Stomach (tissue), 8 donors: ENCODE measurements at regions not wholly inside any gene's neighbourhood (a gene's known extent, or its start where the extent isn't known, plus 50 kb on each side); places are given as distances from the start of the nearest gene placed in this dataset.

Source experiments
- DNase-seq, 2 donors: peaks; one replicate each; pipeline versions ENCODE4 v3.0.0 to v3.0.0-alpha.2; 2013 to 2019
- H3K27ac ChIP-seq, 5 donors: fragments of 200-600 bp in 4 of 5; sonication (generic) in 4 of 5; one replicate each; pipeline ENCODE4 v1.5.1; 2013 to 2019; ENCODE audit warnings: mild to moderate bottlenecking in 1 of 5, moderate library complexity in 1 of 5
- H3K27me3 ChIP-seq, 3 donors: fragments of 200-600 bp; sonication (generic); one replicate each; pipeline ENCODE4 v1.5.1; 2017 to 2019; ENCODE audit warnings: mixed run types in 1 of 3
- H3K36me3 ChIP-seq, 4 donors: fragments of 200-600 bp; sonication (generic); 1 replicate in 3 of 4; 2 replicates in 1 of 4; pipeline ENCODE4 v1.5.1; 2016 to 2019
- H3K4me1 ChIP-seq, 4 donors: fragments of 200-600 bp; sonication (generic); one replicate each; pipeline ENCODE4 v1.5.1; 2016 to 2019
- H3K4me3 ChIP-seq, 4 donors: fragments of 200-600 bp; sonication (generic) in 3 of 4; one replicate each; pipeline ENCODE4 v1.5.1; 2016 to 2019; ENCODE audit warnings: mild to moderate bottlenecking in 1 of 4
- H3K9me3 ChIP-seq, 4 donors: fragments of 200-600 bp; sonication (generic); one replicate each; pipeline ENCODE4 v1.5.1; 2016 to 2019
- EP300 ChIP-seq: sonication (generic); formaldehyde crosslinking; IDR thresholded peaks from one replicate; pipeline ENCODE4 v1.6.1; 2017; ENCODE audit warnings: antibody characterized with exemption
- POLR2A ChIP-seq, 4 donors: fragments of 450-650 bp; IDR thresholded peaks; one replicate each; pipeline ENCODE4 v1.6.1; 2016; ENCODE audit warnings: antibody characterized with exemption in 4 of 4, control low read depth in 2 of 4, mild to moderate bottlenecking in 1 of 4, moderate library complexity in 1 of 4
- POLR2AphosphoS5 ChIP-seq, 3 donors: sonication (generic); formaldehyde crosslinking; IDR thresholded peaks; one replicate each; pipeline ENCODE4 v1.6.1; 2016; ENCODE audit warnings: antibody characterized with exemption in 3 of 3
- WGBS, 5 donors: extraction: QIAGEN DNeasy Blood & Tissue Kit in 3 of 5; methylation state at CpG; one replicate each; pipeline versions ENCODE4 v1.1.5 to v1.1.7; 2013 to 2018; 5-methylcytosine and 5-hydroxymethylcytosine counted together
- intact Hi-C: fragments of 100-400 bp; cut with DNase I; formaldehyde crosslinking; loops from one replicate; pipeline ENCODE4 v1.15.1; 2023; ENCODE audit warnings: low total_unique reads
- TF ChIP-seq, protein P1 (sequence below), 7 experiments: fragments of 450-650 bp in 4 of 7; fragments of 200-600 bp in 3 of 7; sonication (generic) in 3 of 7; IDR thresholded peaks; one replicate each; pipeline ENCODE4 v1.5.1; 2016 to 2019; ENCODE audit warnings: antibody characterized with exemption in 7 of 7, control low read depth in 2 of 7, mild to moderate bottlenecking in 1 of 7
- donor health status: healthy with polysubstance abuse.
- donor health status: Bipolar disorder and iron deficiency.
- donor health status: healthy.

- no peaks in the 10 kb centered on the region for H3K36me3 ChIP-seq
- no peaks in the 10 kb centered on the region for H3K9me3 ChIP-seq
- TF ChIP-seq POLR2A (IDR thresholded peaks at IDR 0.05): no peak
- no peak for TF ChIP-seq EP300
- TF ChIP-seq POLR2AphosphoS5 (IDR thresholded peaks at IDR 0.05): no peak
- TF ChIP-seq, protein P1, sequence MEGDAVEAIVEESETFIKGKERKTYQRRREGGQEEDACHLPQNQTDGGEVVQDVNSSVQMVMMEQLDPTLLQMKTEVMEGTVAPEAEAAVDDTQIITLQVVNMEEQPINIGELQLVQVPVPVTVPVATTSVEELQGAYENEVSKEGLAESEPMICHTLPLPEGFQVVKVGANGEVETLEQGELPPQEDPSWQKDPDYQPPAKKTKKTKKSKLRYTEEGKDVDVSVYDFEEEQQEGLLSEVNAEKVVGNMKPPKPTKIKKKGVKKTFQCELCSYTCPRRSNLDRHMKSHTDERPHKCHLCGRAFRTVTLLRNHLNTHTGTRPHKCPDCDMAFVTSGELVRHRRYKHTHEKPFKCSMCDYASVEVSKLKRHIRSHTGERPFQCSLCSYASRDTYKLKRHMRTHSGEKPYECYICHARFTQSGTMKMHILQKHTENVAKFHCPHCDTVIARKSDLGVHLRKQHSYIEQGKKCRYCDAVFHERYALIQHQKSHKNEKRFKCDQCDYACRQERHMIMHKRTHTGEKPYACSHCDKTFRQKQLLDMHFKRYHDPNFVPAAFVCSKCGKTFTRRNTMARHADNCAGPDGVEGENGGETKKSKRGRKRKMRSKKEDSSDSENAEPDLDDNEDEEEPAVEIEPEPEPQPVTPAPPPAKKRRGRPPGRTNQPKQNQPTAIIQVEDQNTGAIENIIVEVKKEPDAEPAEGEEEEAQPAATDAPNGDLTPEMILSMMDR (IDR thresholded peaks at IDR 0.05): no peak
- no peaks in the 10 kb centered on the region for H3K27me3 ChIP-seq
- H3K4me3 ChIP-seq: no peak overlapping the region
- peaks cover 0 to 49% (median 24%) of the 10 kb centered on the region in 4 donors for H3K4me1 ChIP-seq
- intact Hi-C loops: no loop called here
- no peak overlapping the region for H3K27ac ChIP-seq
- WGBS, 5 donors: 84 to 92% (median 86%) methylated on average over 10 to 12 of the region's 12 CpGs
- peak in 1 of 2 donors; percentile 8 for DNase-seq
Measured at GRCh38 chr7:73972614-73973013, 55.4 kb upstream of the ELN start.

DNA sequence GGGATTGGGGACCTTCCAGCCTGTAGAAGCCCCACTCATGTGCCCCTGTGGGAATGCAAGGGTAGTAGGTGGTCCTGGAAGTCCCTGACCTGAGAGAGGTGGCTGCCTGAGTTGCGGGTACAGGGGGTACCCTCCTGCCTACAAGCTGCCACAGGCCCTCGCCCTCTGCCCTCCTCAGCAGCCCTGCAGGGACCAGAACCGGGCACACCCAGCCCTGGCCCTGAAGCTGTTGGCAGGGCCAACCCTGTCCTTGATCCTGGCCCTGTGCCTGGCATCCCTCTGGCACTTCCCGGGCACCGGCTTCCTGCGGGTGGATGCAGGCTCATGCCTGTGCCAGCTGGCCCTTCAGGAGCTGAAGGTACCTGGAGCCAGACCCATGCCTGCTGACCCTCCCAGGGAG is 54.9 kb upstream of the ELN start:
- no peak overlapping the region for H3K27ac ChIP-seq
- peak in 1 of 2 donors; percentile 27 for DNase-seq
- no peaks in the 10 kb centered on the region for H3K27me3 ChIP-seq
- no peak overlapping the region for H3K4me3 ChIP-seq
- H3K4me1 ChIP-seq: peaks cover 0 to 54% (median 28%) of the 10 kb centered on the region in 4 donors
- WGBS, 5 donors: 39 to 53% (median 45%) methylated on average over 5 to 6 of the region's 6 CpGs; no CpG with 5 or more reads in 1 of the 5 donors
- intact Hi-C loops: no loop called here
- no peaks in the 10 kb centered on the region for H3K36me3 ChIP-seq
- TF ChIP-seq POLR2A (IDR thresholded peaks at IDR 0.05) (no peak), EP300 (no peak), POLR2AphosphoS5 (IDR thresholded peaks at IDR 0.05) (no peak)
- TF ChIP-seq, protein P1 (IDR thresholded peaks at IDR 0.05): no peak
- H3K9me3 ChIP-seq: no peaks in the 10 kb centered on the region

GRCh38 chr7:73974101-73974947 is 53.6 kb upstream of the ELN start:
- intact Hi-C loops: no loop called here
- DNase-seq: no peak

More at GRCh38 chr7:73974101-73974947, 53.6 kb upstream of the ELN start:
- H3K9me3 ChIP-seq: no peaks in the 10 kb centered on the region
- no peaks in the 10 kb centered on the region for H3K36me3 ChIP-seq
- 87 to 92% (median 90%) methylated on average over 23 of the region's 23 CpGs for WGBS, 5 donors
- H3K27ac ChIP-seq: peak overlapping the region in 1 of 5 donors; percentile 18
- H3K4me1 ChIP-seq: peaks cover 7 to 65% (median 40%) of the 10 kb centered on the region in 4 donors
- TF ChIP-seq POLR2AphosphoS5 (IDR thresholded peaks at IDR 0.05) (no peak), POLR2A (IDR thresholded peaks at IDR 0.05) (no peak), EP300 (no peak)
- TF ChIP-seq, protein P1 (IDR thresholded peaks at IDR 0.05): no peak
- H3K4me3 ChIP-seq: no peak overlapping the region
- no peaks in the 10 kb centered on the region for H3K27me3 ChIP-seq
